ENCODE measurements at regions not wholly inside any gene's neighbourhood (a gene's known extent, or its start where the extent isn't known, plus 50 kb on each side); places are given as distances from the start of the nearest gene placed in this dataset.
A peak's percentile ranks its signal among the peaks of the same experiment; 100 is the strongest.

- H3K4me3 ChIP-seq (ENCODE audit: low read length) = no peak overlapping the region
- H3K9me3 Mint-ChIP-seq = no peaks in the 10 kb centered on the region
- no peaks in the 10 kb centered on the region for H3K4me1 ChIP-seq (ENCODE audit: insufficient read depth, low read length)
- H3K27ac Mint-ChIP-seq = no peak overlapping the region
- ATAC-seq (ENCODE audit: poor library complexity) = no peak
- H3K4me1 Mint-ChIP-seq (ENCODE audit: low read depth) = no peaks in the 10 kb centered on the region
- DNase-seq = peak in 4 of 14 experiments; percentile 14 to 34 (median 22)
- H3K27me3 ChIP-seq (ENCODE audit: control insufficient read depth in 1 of 2, insufficient read depth in 2 of 2, low read length in 2 of 2) = no peaks in the 10 kb centered on the region
- H3K27me3 Mint-ChIP-seq = no peaks in the 10 kb centered on the region
- H3K4me3 Mint-ChIP-seq = no peak overlapping the region
- H3K36me3 ChIP-seq (ENCODE audit: insufficient read depth, low read length) = no peaks in the 10 kb centered on the region
- H3K27ac ChIP-seq (ENCODE audit: low read depth in 1 of 2, low read length in 2 of 2) = no peak overlapping the region
- ChIA-PET POLR2A (no interaction called here), CTCF (no interaction called here)
- intact Hi-C loops (cut with DNase I, micrococcal nuclease) = loop anchor here (1.0 to 5.0 kb wide), 2 partner anchors 356 kb away; no protein-coding TSS in a partner anchor
- H3K36me3 Mint-ChIP-seq (ENCODE audit: low read depth) = no peaks in the 10 kb centered on the region
- TF ChIP-seq CTCF (IDR thresholded peaks at IDR 0.05) = peak; percentile 21
- peaks cover 0 to 11% of the 10 kb centered on the region in 2 experiments for H3K9me3 ChIP-seq (ENCODE audit: control insufficient read depth in 1 of 2, insufficient read depth in 1 of 2, low read length in 2 of 2)
Observed at GRCh38 chr3:99172736-99173657, 271.5 kb upstream of the DCBLD2 start.

GRCh38 chr3:99171800-99172199 is 270.3 kb upstream of the DCBLD2 start:
- POLR2A ChIA-PET = no interaction called here
- CTCF ChIA-PET = no interaction called here

GRCh38 chr3:99170867-99171517 is 269.5 kb upstream of the DCBLD2 start:
- DNase-seq (no peak), ATAC-seq (ENCODE audit: poor library complexity) (no peak)
- H3K4me3 ChIP-seq (ENCODE audit: low read length) = no peak overlapping the region
- intact Hi-C loops (cut with DNase I, micrococcal nuclease) = loop anchor here in 1 of 2 experiments (5.0 kb wide), 1 partner anchor 354 kb away; no protein-coding TSS in a partner anchor
- peaks cover 0 to 11% of the 10 kb centered on the region in 2 experiments for H3K9me3 ChIP-seq (ENCODE audit: control insufficient read depth in 1 of 2, insufficient read depth in 1 of 2, low read length in 2 of 2)
- Mint-ChIP-seq H3K36me3 (ENCODE audit: low read depth) (no peaks in the 10 kb centered on the region), H3K4me1 (ENCODE audit: low read depth) (no peaks in the 10 kb centered on the region), H3K27ac (no peak overlapping the region), H3K9me3 (no peaks in the 10 kb centered on the region), H3K27me3 (no peaks in the 10 kb centered on the region), H3K4me3 (no peak overlapping the region)
- no peaks in the 10 kb centered on the region for H3K4me1 ChIP-seq (ENCODE audit: insufficient read depth, low read length)
- POLR2A ChIA-PET = no interaction called here
- no peak overlapping the region for H3K27ac ChIP-seq (ENCODE audit: low read depth in 1 of 2, low read length in 2 of 2)
- CTCF ChIA-PET = no interaction called here
- no peaks in the 10 kb centered on the region for H3K36me3 ChIP-seq (ENCODE audit: insufficient read depth, low read length)
- H3K27me3 ChIP-seq (ENCODE audit: control insufficient read depth in 1 of 2, insufficient read depth in 2 of 2, low read length in 2 of 2) = no peaks in the 10 kb centered on the region
- TF ChIP-seq CTCF (IDR thresholded peaks at IDR 0.05) = no peak

More at GRCh38 chr3:99171800-99172199, 270.3 kb upstream of the DCBLD2 start:
- peaks cover 0 to 11% of the 10 kb centered on the region in 2 experiments for H3K9me3 ChIP-seq (ENCODE audit: control insufficient read depth in 1 of 2, insufficient read depth in 1 of 2, low read length in 2 of 2)
- no peak for DNase-seq
- no peak overlapping the region for H3K4me3 ChIP-seq (ENCODE audit: low read length)
- intact Hi-C loops (cut with DNase I, micrococcal nuclease) = loop anchor here in 1 of 2 experiments (5.0 kb wide), 1 partner anchor 354 kb away; no protein-coding TSS in a partner anchor
- no peak for TF ChIP-seq CTCF (IDR thresholded peaks at IDR 0.05)
- no peak overlapping the region for H3K27ac ChIP-seq (ENCODE audit: low read depth in 1 of 2, low read length in 2 of 2)
- H3K36me3 ChIP-seq (ENCODE audit: insufficient read depth, low read length) = no peaks in the 10 kb centered on the region
- no peaks in the 10 kb centered on the region for H3K4me1 ChIP-seq (ENCODE audit: insufficient read depth, low read length)
- H3K27me3 ChIP-seq (ENCODE audit: control insufficient read depth in 1 of 2, insufficient read depth in 2 of 2, low read length in 2 of 2) = no peaks in the 10 kb centered on the region
- H3K9me3 Mint-ChIP-seq = no peaks in the 10 kb centered on the region
- no peaks in the 10 kb centered on the region for H3K27me3 Mint-ChIP-seq
- H3K27ac Mint-ChIP-seq = no peak overlapping the region
- no peaks in the 10 kb centered on the region for H3K4me1 Mint-ChIP-seq (ENCODE audit: low read depth)
- H3K36me3 Mint-ChIP-seq (ENCODE audit: low read depth) = no peaks in the 10 kb centered on the region
- no peak overlapping the region for H3K4me3 Mint-ChIP-seq
- no peak for ATAC-seq (ENCODE audit: poor library complexity)

Measured in CD4-positive, alpha-beta T cell (primary cell).